WTC11 (cell line): ENCODE measurements at regions not wholly inside any gene's neighbourhood (a gene's known extent, or its start where the extent isn't known, plus 50 kb on each side); places are given as distances from the start of the nearest gene placed in this dataset.

ENCODE experiments used
- ATAC-seq: fragments of 200-7000 bp; cut with Tn5 transposase; 2 replicates; pipeline ENCODE4 v1.10.0; 2021; ENCODE audit warnings: mild to moderate bottlenecking, moderate library complexity
- CTCF ChIA-PET: fragments of 300-600 bp; sonication (Branson Sonifier 250); formaldehyde crosslinking; loops from one replicate; lab custom pipeline; 2021; ENCODE audit warnings: antibody characterized with exemption; lab: Charles Lee
- POLR2A ChIA-PET: fragments of 350-600 bp; sonication (Branson Sonifier 250); formaldehyde crosslinking; loops from one replicate; lab custom pipeline; 2021; ENCODE audit warnings: antibody characterized with exemption; lab: Charles Lee
- DNase-seq: peaks from one replicate; pipeline ENCODE4 v3.0.0; 2021; ENCODE audit warnings: low spot score
- H3K27ac Mint-ChIP-seq: 2 replicates; pipeline ENCODE4 v1.8.0; 2021; ENCODE audit warnings: mixed read lengths
- H3K27me3 Mint-ChIP-seq: 2 replicates; pipeline ENCODE4 v1.8.0; 2021; ENCODE audit warnings: low read depth, mild to moderate bottlenecking, moderate library complexity, mixed read lengths
- H3K36me3 Mint-ChIP-seq: 2 replicates; pipeline ENCODE4 v1.8.0; 2021; ENCODE audit warnings: mixed read lengths
- H3K4me1 Mint-ChIP-seq: 2 replicates; pipeline ENCODE4 v1.8.0; 2022; ENCODE audit warnings: mixed read lengths
- H3K4me3 Mint-ChIP-seq: 2 replicates; pipeline ENCODE4 v1.8.0; 2021; ENCODE audit warnings: mild to moderate bottlenecking, moderate library complexity, mixed read lengths
- H3K9me3 Mint-ChIP-seq: 2 replicates; pipeline ENCODE4 v1.8.0; 2021; ENCODE audit warnings: mixed read lengths
- AFF4 ChIP-seq: sonication (generic); formaldehyde crosslinking; IDR thresholded peaks from 2 replicates; pipeline ENCODE4 v1.8.1; 2023; ENCODE audit warnings: mild to moderate bottlenecking, missing genetic modification reagents, borderline replicate concordance
- E2F4 ChIP-seq: sonication (generic); formaldehyde crosslinking; IDR thresholded peaks from 2 replicates; pipeline ENCODE4 v1.8.1; 2022; ENCODE audit warnings: low read depth, mild to moderate bottlenecking, moderate library complexity, missing genetic modification reagents, borderline replicate concordance
- ERG ChIP-seq: fragments of 250-450 bp; sonication (Bioruptor Pico); IDR thresholded peaks from 2 replicates; pipeline ENCODE4 v1.8.0; 2021; ENCODE audit warnings: mild to moderate bottlenecking
- FOXK1 ChIP-seq: sonication (generic); formaldehyde crosslinking; IDR thresholded peaks from 2 replicates; pipeline ENCODE4 v1.8.0; 2022; ENCODE audit warnings: mild to moderate bottlenecking, moderate library complexity, missing genetic modification reagents
- GABPB1 ChIP-seq: sonication (generic); formaldehyde crosslinking; IDR thresholded peaks from 2 replicates; pipeline ENCODE4 v1.8.1; 2023; ENCODE audit warnings: mild to moderate bottlenecking, missing genetic modification reagents
- MAX ChIP-seq: sonication (generic); formaldehyde crosslinking; IDR thresholded peaks from 2 replicates; pipeline ENCODE4 v1.8.0; 2022; ENCODE audit warnings: mild to moderate bottlenecking, missing genetic modification reagents
- MXD4 ChIP-seq: fragments of 250-450 bp; sonication (Bioruptor Pico); IDR thresholded peaks from 2 replicates; pipeline ENCODE4 v1.8.0; 2021; ENCODE audit warnings: mild to moderate bottlenecking, moderate library complexity, borderline replicate concordance
- SOX15 ChIP-seq: fragments of 250-450 bp; sonication (Bioruptor Pico); IDR thresholded peaks from 2 replicates; pipeline ENCODE4 v1.9.0; 2021; ENCODE audit warnings: mild to moderate bottlenecking
- TCF7 ChIP-seq: sonication (generic); formaldehyde crosslinking; IDR thresholded peaks from 2 replicates; pipeline ENCODE4 v1.8.0; 2022; ENCODE audit warnings: mild to moderate bottlenecking, low read depth, missing genetic modification reagents, moderate library complexity
- TP53 ChIP-seq: sonication (generic); formaldehyde crosslinking; IDR thresholded peaks from 2 replicates; pipeline ENCODE4 v1.8.1; 2023; ENCODE audit warnings: mild to moderate bottlenecking, missing genetic modification reagents
- ZNF281 ChIP-seq: sonication (generic); formaldehyde crosslinking; IDR thresholded peaks from 2 replicates; pipeline ENCODE4 v1.8.0; 2023; ENCODE audit warnings: mild to moderate bottlenecking, missing genetic modification reagents
- ZNF317 ChIP-seq: sonication (generic); formaldehyde crosslinking; IDR thresholded peaks from 2 replicates; pipeline ENCODE4 v1.8.1; 2023; ENCODE audit warnings: low read depth, mild to moderate bottlenecking, moderate library complexity, missing genetic modification reagents, borderline replicate concordance
- ZNF512 ChIP-seq: sonication (generic); formaldehyde crosslinking; IDR thresholded peaks from 2 replicates; pipeline ENCODE4 v1.8.1; 2022; ENCODE audit warnings: missing genetic modification reagents, borderline replicate concordance

- no peak for ATAC-seq
- Mint-ChIP-seq H3K9me3 (peaks cover 25% of the 10 kb centered on the region), H3K4me1 (no peaks in the 10 kb centered on the region), H3K4me3 (no peak overlapping the region), H3K36me3 (peaks cover 4% of the 10 kb centered on the region; the same call in 1 of the 2 replicates), H3K27ac (no peak overlapping the region), H3K27me3 (no peaks in the 10 kb centered on the region)
- CTCF ChIA-PET: no interaction called here
- DNase-seq: no peak
- POLR2A ChIA-PET: no interaction called here
- TF ChIP-seq TCF7 (no peak), MAX (CRISPR knock-in tag) (no peak), ZNF512 (no peak)
Measured at GRCh38 chr4:143016171-143016570, 168.5 kb upstream of the USP38 start.

GRCh38 chr4:143017210-143017609 is 167.5 kb upstream of the USP38 start:
- no peaks in the 10 kb centered on the region for H3K4me1 Mint-ChIP-seq

GRCh38 chr4:143019351-143019750 is 165.4 kb upstream of the USP38 start:
- Mint-ChIP-seq H3K9me3 (peaks cover 10% of the 10 kb centered on the region), H3K27me3 (no peaks in the 10 kb centered on the region)
- POLR2A ChIA-PET: no interaction called here

More at GRCh38 chr4:143017210-143017609, 167.5 kb upstream of the USP38 start:
- CTCF ChIA-PET: no interaction called here
- H3K36me3 Mint-ChIP-seq: no peaks in the 10 kb centered on the region; the same call in 1 of the 2 replicates
- TF ChIP-seq FOXK1 (CRISPR knock-in tag): no peak
- TF ChIP-seq, all 79 proteins: peak for 0
- no peak for ATAC-seq
- no peak overlapping the region for H3K4me3 Mint-ChIP-seq
- POLR2A ChIA-PET: no interaction called here
- no peaks in the 10 kb centered on the region for H3K27me3 Mint-ChIP-seq
- H3K27ac Mint-ChIP-seq: no peak overlapping the region
- H3K9me3 Mint-ChIP-seq: peaks cover 15% of the 10 kb centered on the region
- no peak for DNase-seq

More at GRCh38 chr4:143019351-143019750, 165.4 kb upstream of the USP38 start:
- DNase-seq (no peak), ATAC-seq (no peak)
- CTCF ChIA-PET: interaction anchor here (1.1 to 3.1 kb wide), 2 partner anchors 34 to 136 kb away, joined by 3 to 10 read pairs; no protein-coding TSS in a partner anchor
- Mint-ChIP-seq H3K27ac (no peak overlapping the region), H3K4me1 (no peaks in the 10 kb centered on the region), H3K36me3 (no peaks in the 10 kb centered on the region; the same call in 1 of the 2 replicates), H3K4me3 (no peak overlapping the region)
- no peak for TF ChIP-seq ZNF317 (CRISPR knock-in tag)
- TF ChIP-seq ZNF281: no peak
- no peak for TF ChIP-seq SOX15 (CRISPR knock-in tag)
- no peak for TF ChIP-seq TP53 (CRISPR knock-in tag)
- TF ChIP-seq TCF7: no peak
- no peak for TF ChIP-seq GABPB1 (CRISPR knock-in tag)
- no peak for TF ChIP-seq MXD4 (CRISPR knock-in tag)
- no peak for TF ChIP-seq AFF4 (CRISPR knock-in tag)
- no peak for TF ChIP-seq ERG (CRISPR knock-in tag)
- TF ChIP-seq E2F4 (CRISPR knock-in tag): no peak
